Tongue (tissue), 1 donor: ENCODE measurements at regions not wholly inside any gene's neighbourhood (a gene's known extent, or its start where the extent isn't known, plus 50 kb on each side); places are given as distances from the start of the nearest gene placed in this dataset.

ENCODE experiments used
- DNase-seq: peaks from one replicate; pipeline ENCODE4 v3.0.0-alpha.2; 2015

GRCh38 chr4:148740701-148741100 is 298.5 kb upstream of the NR3C2 start:
- no peak for DNase-seq

GRCh38 chr4:148737061-148737770 is 295.0 kb upstream of the NR3C2 start:
- peak; percentile 50 for DNase-seq

GRCh38 chr4:148735432-148736155 is 293.4 kb upstream of the NR3C2 start:
- DNase-seq: no peak

GRCh38 chr4:148730766-148731165 is 288.6 kb upstream of the NR3C2 start:
- peak; percentile 12 for DNase-seq

GRCh38 chr4:148730082-148730640 is 287.9 kb upstream of the NR3C2 start:
- peak; percentile 12 for DNase-seq

GRCh38 chr4:148717988-148718387 is 275.8 kb upstream of the NR3C2 start:
- DNase-seq: no peak

GRCh38 chr4:148716431-148717052 is 274.3 kb upstream of the NR3C2 start:
- no peak for DNase-seq

GRCh38 chr4:148704291-148704690 is 262.1 kb upstream of the NR3C2 start:
- no peak for DNase-seq

GRCh38 chr4:148694702-148695101 is 252.5 kb upstream of the NR3C2 start:
- DNase-seq: no peak

GRCh38 chr4:148693913-148694649 is 251.9 kb upstream of the NR3C2 start:
- no peak for DNase-seq

GRCh38 chr4:148692242-148692641 is 250.0 kb upstream of the NR3C2 start:
- DNase-seq: peak; percentile 13

GRCh38 chr4:148686449-148686848 is 244.2 kb upstream of the NR3C2 start:
- no peak for DNase-seq

GRCh38 chr4:148684638-148685037 is 242.4 kb upstream of the NR3C2 start:
- no peak for DNase-seq

- no peak for DNase-seq
These were observed 238.7 kb upstream of the NR3C2 start for GRCh38 chr4:148680884-148681283.

- no peak for DNase-seq
These were observed 234.1 kb upstream of the NR3C2 start for GRCh38 chr4:148676344-148676743.

- DNase-seq: no peak
These were observed 232.7 kb upstream of the NR3C2 start for GRCh38 chr4:148674876-148675275.

- DNase-seq: no peak
These were observed 222.4 kb upstream of the NR3C2 start for GRCh38 chr4:148664636-148665035.

- no peak for DNase-seq
These were observed 211.9 kb upstream of the NR3C2 start for GRCh38 chr4:148654131-148654530.

GRCh38 chr4:148653681-148654080 is 211.5 kb upstream of the NR3C2 start:
- DNase-seq: no peak

- no peak for DNase-seq
These were observed 209.8 kb upstream of the NR3C2 start for GRCh38 chr4:148651991-148652390.

- no peak for DNase-seq
These were observed 207.6 kb upstream of the NR3C2 start for GRCh38 chr4:148649652-148650331.

- no peak for DNase-seq
These were observed 201.6 kb upstream of the NR3C2 start for GRCh38 chr4:148643851-148644250.
